ENCODE measurements at regions not wholly inside any gene's neighbourhood (a gene's known extent, or its start where the extent isn't known, plus 50 kb on each side); places are given as distances from the start of the nearest gene placed in this dataset.
"Not testable (repeated sequence)": the region's sequence is repeated elsewhere in the genome, so short reads cannot be mapped to it uniquely, and the experiment has no call there.

DNA sequence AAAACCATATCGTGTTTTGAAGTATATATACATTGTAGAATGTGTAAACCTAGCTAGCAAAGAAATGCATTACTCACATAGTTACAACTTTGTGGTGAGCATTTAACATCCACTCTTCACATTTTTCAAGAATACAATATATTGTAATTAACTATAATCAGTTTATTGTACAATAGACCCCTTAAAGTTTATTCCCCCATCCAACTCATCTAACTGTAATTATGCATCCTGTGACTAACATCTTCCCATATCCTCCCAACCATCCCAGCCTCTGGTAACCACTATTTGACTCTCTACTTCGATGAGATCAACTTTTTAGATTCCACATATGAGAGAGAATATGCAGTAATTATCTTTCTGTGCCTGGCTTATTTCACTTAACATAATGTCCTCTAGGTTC, 526.4 kb downstream of the KIF20B start:
- DNase-seq (ENCODE audit: low read depth): no peak
- TF ChIP-seq, protein P1, sequence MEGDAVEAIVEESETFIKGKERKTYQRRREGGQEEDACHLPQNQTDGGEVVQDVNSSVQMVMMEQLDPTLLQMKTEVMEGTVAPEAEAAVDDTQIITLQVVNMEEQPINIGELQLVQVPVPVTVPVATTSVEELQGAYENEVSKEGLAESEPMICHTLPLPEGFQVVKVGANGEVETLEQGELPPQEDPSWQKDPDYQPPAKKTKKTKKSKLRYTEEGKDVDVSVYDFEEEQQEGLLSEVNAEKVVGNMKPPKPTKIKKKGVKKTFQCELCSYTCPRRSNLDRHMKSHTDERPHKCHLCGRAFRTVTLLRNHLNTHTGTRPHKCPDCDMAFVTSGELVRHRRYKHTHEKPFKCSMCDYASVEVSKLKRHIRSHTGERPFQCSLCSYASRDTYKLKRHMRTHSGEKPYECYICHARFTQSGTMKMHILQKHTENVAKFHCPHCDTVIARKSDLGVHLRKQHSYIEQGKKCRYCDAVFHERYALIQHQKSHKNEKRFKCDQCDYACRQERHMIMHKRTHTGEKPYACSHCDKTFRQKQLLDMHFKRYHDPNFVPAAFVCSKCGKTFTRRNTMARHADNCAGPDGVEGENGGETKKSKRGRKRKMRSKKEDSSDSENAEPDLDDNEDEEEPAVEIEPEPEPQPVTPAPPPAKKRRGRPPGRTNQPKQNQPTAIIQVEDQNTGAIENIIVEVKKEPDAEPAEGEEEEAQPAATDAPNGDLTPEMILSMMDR (conservative IDR thresholded peaks at IDR 0.05; ENCODE audit: low read length): no peak
- no peak overlapping the region for H3K4me3 ChIP-seq (ENCODE audit: low read length)

DNA sequence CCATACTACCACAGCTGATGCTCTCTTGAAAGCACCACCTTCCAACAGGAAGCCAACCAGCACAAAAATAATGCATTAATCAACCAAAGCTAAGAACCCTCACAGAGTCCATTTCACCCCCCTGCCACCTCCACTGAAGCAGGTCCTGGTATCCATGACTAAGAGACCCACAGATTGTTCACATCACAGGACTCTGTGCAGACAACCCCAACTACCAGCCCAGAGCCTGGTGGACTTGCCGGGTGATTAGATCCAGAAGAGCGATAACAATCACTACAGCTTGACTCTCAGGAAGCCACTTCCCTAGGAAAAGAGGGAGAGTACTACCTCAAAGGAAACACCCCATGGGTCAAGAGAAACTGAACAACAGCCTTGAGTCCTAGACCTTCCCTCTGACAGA, 528.1 kb downstream of the KIF20B start:
- DNase-seq (ENCODE audit: low read depth): no peak
- H3K4me3 ChIP-seq (ENCODE audit: low read length): no peak overlapping the region
- TF ChIP-seq, protein P1 (conservative IDR thresholded peaks at IDR 0.05; ENCODE audit: low read length): no peak

DNA sequence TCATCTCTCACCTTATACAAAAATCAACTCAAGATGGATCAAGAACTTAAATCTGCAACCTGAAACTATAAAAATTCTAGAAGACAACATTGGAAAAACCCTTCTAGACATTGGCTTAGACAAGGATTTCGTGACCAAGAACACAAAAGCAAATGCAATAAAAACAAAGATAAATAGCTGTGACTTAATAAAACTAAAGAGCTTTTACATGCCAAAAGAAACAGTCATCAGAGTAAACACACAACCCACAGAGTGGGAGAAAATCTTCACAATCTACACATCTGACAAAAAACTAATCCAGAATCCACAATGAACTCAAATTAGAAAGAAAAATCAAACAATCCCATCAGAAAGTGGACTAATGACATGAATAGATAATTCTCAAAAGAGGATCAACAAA, 532.4 kb downstream of the KIF20B start:
- not testable (repeated sequence) for DNase-seq (ENCODE audit: low read depth)

DNA sequence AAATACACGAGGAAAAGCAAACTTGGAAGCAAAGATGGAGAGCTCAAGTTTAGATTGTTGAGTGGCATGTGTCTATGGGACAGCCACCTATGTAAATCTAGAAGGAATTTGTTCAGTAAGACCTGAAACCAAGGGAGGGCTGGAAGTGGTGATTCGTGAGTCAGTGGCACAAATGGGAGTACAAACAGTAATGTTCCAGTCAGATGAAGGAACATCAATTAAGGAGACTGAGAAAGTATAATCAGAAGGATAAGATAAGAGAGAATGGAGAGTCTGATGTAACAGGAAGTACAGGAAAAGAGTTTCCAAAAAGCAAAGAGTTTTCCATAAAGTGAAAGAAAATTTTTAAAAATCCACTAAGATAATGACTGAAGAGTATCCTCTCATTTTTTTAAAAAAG, 544.2 kb downstream of the KIF20B start:
- no peak for DNase-seq (ENCODE audit: low read depth)
- H3K4me3 ChIP-seq (ENCODE audit: low read length): no peak overlapping the region
- TF ChIP-seq, protein P1 (conservative IDR thresholded peaks at IDR 0.05; ENCODE audit: low read length): no peak

More for the DNA sequence above, 532.4 kb downstream of the KIF20B start:
- H3K4me3 ChIP-seq (ENCODE audit: low read length): not testable (repeated sequence)

DNA sequence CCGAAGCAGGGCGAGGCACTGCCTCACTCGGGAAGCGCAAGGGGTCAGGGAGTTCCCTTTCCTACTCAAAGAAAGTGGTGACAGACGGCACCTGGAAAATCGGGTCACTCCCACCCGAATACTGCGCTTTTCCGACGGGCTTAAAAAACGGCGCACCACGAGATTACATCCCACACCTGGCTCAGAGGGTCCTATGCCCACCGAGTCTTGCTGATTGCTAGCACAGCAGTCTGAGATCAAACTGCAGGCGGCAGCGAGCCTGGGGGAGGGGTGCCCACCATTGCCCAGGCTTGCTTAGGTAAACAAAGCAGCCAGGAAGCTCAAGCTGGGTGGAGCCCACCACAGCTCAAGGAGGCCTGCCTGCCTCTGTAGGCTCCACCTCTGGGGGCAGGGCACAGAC, 549.4 kb downstream of the KIF20B start:
- not testable (repeated sequence) for H3K4me3 ChIP-seq (ENCODE audit: low read length); DNase-seq (ENCODE audit: low read depth)

DNA sequence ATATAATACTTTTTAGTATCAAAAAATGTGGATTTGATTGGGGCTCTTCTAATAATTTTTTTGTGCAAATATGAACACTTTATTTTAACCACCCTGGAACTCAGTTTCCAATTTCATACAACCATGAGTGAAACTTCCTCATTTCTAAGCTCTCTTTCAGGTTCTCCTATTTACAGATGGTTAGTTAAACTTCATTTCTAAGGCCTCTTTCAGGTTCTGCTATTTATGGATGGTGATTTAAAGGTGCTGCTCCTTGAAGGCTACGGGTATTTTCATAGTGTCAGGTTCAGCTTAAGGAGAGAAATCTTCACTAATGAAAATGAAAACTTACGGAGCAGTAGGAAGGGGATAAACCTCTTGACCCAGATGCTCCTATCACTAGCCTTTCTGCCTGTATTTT, 568.3 kb downstream of the KIF20B start:
- no peak for DNase-seq (ENCODE audit: low read depth)
- TF ChIP-seq, protein P1 (conservative IDR thresholded peaks at IDR 0.05; ENCODE audit: low read length): no peak
- no peak overlapping the region for H3K4me3 ChIP-seq (ENCODE audit: low read length)

DNA sequence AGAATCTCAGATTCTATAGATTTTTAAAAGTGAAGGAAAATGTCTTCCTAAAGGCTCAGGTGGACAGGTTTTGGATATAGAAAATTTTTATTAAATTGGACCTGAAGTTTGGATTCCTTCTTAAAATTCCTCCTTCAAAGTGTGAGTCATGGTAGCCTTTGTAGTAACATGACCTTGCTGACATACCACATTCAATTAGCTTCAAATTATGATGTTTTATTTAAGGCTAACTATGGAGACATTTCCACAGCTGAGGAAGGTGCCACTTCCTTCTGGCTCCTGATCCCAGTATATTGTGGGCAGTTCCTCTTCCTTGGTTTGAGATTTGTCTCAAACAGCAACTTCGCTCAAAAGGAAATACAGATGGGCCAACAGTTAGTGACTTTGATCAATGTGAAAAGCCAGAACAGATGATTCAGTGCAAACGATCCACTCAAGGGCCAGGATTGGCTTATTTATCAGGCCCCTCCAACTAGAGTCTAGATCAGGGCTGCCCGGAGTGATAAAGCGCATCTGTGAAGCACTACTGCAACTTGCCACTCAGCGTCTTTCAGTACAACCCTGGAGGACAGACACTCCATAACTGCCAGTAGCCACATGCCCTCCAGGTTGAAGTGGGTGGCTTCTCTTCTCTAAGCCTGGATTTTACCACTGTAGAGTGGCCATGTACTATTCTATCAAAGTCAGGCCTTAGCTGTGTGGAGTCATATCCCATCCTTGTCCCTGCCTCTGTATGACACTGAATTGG, 573.5 kb downstream of the KIF20B start:
- TF ChIP-seq, protein P1 (conservative IDR thresholded peaks at IDR 0.05; ENCODE audit: low read length): no peak
- DNase-seq (ENCODE audit: low read depth): no peak
- no peak overlapping the region for H3K4me3 ChIP-seq (ENCODE audit: low read length)

DNA sequence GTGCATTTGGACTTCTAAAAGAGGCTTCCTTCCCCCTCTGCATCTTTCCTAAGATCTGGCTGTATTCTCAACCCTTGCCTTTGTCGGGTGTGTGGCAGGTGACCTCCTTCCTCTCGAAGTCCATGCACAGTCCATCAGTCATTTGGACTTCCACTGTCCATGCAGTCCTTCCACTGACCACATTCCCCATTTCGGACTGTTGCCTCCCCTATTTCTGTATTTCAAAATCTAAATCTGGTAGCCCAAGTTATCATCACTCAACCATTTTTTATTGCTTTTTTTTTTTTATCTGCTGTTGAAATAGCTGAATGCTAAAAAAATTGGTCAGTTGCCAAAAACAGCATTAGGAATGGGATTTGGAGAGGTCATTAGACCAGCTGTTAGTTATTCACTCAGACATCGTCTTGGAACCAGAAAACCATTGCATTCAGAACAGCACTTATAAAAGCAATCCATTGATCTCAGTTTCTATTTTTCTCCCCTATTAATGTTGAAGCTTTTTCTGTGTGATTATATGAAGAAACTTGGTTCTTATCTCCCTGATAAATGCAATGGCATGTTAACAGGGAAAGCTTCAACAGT, 575.6 kb downstream of the KIF20B start:
- H3K4me3 ChIP-seq (ENCODE audit: low read length): no peak overlapping the region
- TF ChIP-seq, protein P1 (conservative IDR thresholded peaks at IDR 0.05; ENCODE audit: low read length): no peak
- no peak for DNase-seq (ENCODE audit: low read depth)
